ENCODE measurements at regions not wholly inside any gene's neighbourhood (a gene's known extent, or its start where the extent isn't known, plus 50 kb on each side); places are given as distances from the start of the nearest gene placed in this dataset.

- TF ChIP-seq CTCF (conservative IDR thresholded peaks at IDR 0.05; ENCODE audit: low read depth in 2 of 2) (no peak), JUNB (IDR thresholded peaks at IDR 0.05; ENCODE audit: unreplicated experiment) (no peak), POLR2AphosphoS5 (IDR thresholded peaks at IDR 0.05; ENCODE audit: low read depth) (no peak), EZH2 (IDR thresholded peaks at IDR 0.05; ENCODE audit: low read depth, unreplicated experiment) (no peak)
Observed at GRCh38 chr5:30808996-30809395, 384.5 kb upstream of the CDH6 start.

Data from GM23338 (cell line).